Ureter (tissue), 1 donor: ENCODE measurements at regions not wholly inside any gene's neighbourhood (a gene's known extent, or its start where the extent isn't known, plus 50 kb on each side); places are given as distances from the start of the nearest gene placed in this dataset.
"Not testable (repeated sequence)": the region's sequence is repeated elsewhere in the genome, so short reads cannot be mapped to it uniquely, and the experiment has no call there.

Experiments used
- DNase-seq: peaks from one replicate; pipeline ENCODE4 v3.0.0-alpha.2; 2020; ENCODE audit warnings: low spot score
- donor health status: DM: yes; HTN: yes; CAD: no.

DNA sequence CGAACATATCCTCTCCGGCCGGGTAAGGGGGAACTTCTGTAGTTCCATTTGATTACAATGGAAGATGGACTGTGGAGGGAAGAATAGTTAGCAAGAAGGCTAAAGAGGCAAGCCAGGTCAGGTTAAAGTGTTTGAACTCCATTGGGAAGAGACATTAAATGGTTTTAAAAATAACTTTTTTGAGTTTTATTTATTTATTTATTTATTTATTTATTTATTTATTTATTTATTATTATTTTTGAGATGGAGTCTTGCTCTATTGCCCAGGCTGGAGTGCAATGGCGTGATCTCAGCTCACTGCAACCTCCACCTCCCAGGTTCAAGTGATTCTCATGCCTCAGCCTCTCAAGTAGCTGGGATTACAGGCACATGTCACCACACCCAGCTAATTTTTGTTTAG, 441.9 kb downstream of the TOX3 start:
- DNase-seq = not testable (repeated sequence)

DNA sequence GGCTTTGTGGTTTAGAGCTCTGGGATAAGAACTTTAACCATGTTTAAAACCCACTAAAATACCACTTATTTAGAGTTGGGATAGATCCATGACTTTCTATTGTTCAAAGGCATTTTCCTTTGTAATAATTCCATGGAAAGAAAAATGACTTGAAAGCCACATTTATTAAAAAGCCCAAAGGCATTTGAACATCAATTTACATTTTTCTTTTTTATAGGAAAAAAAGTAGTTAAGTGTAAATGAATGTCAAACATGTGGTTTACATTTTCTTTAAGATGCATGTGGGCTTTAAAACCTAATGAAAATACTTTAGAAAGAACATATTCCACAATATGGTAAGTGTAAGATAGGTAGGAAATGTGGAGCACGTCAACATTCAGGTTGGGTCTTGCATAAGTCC, 443.2 kb downstream of the TOX3 start:
- no peak for DNase-seq

DNA sequence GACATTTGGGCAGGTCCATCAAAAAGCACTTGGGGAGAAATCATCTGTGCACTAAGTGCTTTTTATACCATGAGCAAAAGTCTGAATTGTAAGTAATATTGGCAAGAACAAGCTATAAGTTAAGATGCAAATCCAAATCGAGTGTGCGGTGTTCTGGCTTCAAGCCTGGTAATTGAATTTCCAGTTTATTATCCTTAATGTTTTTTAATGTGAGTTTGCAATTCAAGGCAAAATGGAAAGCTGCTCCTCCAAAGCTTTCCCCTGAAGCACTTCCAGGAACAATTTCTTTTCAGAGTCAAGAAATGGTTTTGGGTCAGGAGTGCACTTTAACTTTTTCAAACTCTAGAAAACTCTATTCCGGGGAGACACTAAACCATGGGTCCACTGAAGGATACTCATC, 445.7 kb downstream of the TOX3 start:
- DNase-seq = no peak

DNA sequence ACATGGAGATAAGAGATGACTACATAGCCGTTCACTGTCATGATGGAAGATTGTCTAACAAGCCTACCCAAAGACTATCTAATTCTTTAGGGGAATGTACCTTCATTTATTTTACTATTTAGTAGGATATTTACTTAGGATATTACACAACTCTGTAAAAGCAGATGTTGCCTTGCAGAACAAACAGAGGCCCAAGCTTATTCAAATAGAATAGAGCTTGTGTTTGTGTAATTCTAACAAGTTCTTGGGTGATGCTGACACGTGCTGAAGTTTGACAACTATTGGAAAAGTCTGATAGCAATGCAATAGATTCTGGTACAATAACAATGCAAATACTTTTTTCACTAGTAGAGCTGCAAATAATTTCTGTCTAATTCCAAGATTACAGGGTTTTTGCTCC, 447.6 kb downstream of the TOX3 start:
- no peak for DNase-seq

DNA sequence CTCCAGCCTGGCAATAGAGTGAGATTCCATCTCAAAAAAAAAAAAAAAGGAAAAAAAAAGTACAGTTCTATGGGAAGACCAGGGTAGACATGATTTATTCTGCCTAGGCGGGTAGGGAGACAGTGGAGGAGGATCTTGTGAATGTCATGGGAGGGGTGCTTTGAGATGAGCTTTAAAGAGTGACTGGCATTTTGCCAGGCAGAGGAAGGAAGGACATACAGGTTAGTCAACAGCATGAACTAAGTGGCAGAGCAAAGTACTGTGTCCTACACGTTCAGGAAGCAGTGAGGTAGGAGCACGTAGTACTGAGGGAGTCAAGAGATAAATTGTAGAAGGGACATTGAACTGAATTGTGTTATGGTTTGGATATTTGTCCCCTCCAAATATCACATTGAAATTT, 451.5 kb downstream of the TOX3 start:
- DNase-seq = no peak

DNA sequence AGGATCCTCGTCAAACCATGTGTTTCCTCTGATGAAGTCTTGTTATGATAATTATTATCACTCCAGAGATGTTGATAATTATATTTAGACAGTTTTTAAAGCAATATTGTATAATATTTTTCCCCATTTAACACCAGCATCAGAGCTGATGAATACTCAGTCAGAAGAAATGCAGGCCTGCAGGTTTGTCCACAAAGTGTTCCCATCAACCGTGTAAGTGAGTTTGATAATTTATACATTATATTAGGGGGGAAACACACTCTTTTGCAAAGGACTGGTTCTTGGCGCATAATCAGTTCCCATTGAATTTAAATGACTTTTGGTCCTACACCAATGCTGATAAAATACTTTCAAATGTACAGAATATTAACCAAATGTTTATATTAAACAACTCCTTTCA, 454.8 kb downstream of the TOX3 start:
- no peak for DNase-seq

- DNase-seq = no peak
These were observed 456.9 kb downstream of the TOX3 start for GRCh38 chr16:52090080-52090479.

GRCh38 chr16:52089476-52089875, 457.5 kb downstream of the TOX3 start:
- no peak for DNase-seq

DNA sequence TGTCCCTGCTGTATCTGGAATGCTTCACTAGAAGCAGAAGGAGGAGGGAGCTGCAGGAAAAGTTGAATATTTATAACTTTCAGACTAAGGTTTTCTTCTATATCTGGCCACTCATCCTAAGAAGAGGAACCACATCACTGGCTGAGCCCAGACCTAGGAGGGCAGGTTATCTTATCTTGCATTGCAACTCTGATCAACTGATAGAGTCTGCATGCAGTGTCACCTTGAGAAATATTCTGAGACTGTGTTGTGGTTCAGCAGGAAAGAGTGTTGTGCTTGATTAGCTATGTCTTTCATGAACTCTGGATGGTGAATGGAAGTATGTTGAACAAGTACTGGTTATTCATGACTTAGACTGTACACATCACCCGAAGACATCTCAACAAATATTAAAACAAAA, 460.0 kb downstream of the TOX3 start:
- no peak for DNase-seq

GRCh38 chr16:52078716-52079655, 468.0 kb downstream of the TOX3 start:
- no peak for DNase-seq

DNA sequence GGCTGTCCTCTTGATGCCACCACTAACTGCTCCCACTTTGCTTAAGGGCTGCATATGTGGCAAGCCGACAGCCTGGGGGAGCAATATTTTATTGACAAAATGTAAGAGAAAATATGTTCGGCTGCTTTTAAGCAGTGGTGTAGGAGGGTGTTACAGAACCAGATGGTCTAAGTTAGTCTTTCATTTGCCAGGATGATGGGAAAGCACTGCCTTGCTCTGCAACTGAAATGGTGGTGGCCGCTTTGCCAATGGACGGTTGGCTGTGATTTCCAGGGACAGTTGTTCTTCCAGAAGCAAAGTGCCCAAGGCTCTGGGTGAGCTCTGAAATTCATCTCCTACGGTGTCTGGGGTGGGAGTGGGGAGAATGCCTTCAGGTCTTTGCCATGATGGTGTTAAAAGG, 469.3 kb downstream of the TOX3 start:
- DNase-seq = no peak

DNA sequence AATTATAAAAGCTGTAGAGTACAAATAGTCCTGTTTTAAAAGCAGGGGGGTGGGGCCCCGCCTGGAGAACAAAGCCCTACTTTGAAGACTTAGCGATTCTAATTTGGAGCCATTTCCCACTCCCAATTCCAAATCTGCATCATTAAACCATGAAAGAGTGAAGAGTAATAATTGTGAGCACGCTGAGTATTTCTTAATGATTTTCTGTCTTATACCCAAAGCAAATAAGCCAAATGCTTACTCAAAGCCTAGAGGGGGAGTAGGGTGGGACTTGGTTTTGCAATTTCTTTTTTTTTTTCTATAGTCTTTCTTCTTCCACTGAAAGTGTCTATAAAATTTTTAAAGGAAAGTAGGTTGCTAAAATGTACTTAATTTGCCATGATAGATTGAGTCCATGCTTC, 470.1 kb downstream of the TOX3 start:
- DNase-seq = no peak

DNA sequence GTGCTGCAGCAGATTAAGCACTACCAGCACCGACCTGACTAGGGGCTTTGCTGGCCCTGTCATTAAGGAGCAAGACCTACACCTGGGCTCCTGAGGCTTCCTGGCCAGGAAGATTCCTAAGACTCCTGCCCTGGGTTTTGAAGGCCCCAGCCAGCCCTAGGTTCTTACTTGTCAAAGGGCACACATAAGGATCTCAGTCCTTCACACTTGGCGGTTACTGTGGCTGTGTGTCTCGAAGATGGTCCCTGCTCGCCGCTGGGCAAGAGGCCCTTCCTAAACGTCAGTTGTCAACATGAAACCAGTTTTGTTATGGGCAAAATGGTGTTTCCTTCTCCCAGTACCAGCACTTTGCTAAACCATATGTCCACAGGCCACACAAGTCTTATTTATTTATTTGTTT, 470.6 kb downstream of the TOX3 start:
- no peak for DNase-seq

- DNase-seq = no peak
These were observed 472.8 kb downstream of the TOX3 start for GRCh38 chr16:52074133-52074532.

DNA sequence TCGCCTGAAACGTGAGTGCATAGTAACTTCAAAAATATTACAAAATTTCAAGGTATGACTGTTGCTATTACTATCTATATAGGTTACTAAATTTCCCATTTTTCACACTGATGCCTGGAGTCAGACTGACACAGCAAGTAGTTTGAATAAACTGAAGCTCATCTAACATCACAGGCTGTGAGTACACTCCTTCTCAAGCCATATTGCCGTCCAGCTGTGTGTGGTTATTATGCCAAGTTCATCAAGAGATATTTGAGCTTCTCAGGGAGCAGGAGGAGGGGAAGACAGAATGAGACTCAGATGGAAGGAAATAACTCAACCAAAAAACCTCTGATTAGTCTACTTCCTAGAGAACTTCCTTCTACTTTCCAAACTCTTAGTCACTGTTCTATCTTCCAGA, 473.9 kb downstream of the TOX3 start:
- no peak for DNase-seq

DNA sequence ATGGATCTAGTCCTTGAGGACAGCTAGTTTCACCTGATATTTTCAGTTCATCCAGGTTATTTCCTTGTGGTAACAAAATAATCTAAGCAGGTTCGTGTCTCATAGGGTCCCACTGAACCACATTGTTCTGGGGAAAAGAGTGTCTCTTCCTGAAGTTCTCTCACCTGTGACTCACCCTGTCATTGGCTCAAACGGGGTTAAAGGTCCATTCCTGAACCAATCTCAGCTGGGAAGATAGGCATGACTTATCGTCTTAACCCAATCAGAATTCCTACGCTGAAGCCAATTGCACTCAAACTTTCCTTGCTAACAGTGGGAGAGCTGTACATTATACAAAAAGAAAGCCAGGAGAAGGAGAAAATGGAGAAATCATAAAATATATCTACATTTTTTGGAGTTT, 475.8 kb downstream of the TOX3 start:
- no peak for DNase-seq

DNA sequence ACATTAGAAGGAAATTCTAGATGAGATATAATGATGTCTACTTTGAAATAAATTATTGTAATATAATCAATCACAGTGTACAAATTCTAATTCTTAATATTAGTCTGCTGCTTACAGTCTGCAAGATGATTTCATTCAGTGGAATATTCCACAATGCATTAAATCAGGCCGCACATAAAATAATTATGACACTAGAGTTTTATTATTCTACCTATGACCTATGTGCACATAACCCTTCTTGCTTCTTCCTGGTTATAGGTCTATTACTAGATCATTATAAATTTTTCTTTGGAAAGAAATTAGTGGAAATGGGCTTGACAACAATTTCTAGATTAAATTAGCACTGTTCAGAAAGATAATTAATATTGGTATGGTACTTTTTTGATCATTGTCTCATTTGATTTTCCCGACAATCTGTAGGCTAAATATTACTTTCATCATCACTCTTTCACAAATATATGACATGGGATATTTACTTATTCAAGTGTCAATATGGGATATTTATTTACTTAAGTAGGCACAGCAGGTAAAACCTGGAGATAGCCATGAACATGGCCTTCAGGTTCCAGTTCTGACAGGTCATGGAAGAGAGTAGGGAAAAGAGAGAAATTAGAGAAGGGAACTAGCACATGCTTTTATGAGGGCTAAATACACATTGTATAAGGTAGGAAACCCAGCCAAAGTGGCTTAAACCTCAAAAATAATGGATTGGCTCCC, 476.4 kb downstream of the TOX3 start:
- DNase-seq = no peak

DNA sequence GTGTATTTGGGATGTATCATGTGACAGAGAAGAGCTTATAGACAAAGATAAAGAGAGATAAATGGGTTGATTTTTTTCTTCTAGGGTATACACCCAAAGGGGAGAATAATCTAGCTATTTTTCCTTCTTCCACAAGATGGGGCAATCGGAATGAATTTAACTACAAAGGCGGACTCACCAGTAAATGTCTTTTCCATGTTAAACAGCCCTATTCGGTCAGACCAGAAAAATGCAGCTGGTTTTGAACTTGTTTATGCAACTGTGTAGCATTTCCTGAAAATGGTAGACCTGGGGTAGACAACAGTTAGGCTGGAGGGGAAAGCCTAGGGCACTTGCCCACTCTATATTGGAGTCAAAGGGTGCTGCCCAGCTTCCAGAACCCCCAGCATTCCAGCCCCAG, 477.1 kb downstream of the TOX3 start:
- no peak for DNase-seq

GRCh38 chr16:52068447-52069074, 478.4 kb downstream of the TOX3 start:
- no peak for DNase-seq

DNA sequence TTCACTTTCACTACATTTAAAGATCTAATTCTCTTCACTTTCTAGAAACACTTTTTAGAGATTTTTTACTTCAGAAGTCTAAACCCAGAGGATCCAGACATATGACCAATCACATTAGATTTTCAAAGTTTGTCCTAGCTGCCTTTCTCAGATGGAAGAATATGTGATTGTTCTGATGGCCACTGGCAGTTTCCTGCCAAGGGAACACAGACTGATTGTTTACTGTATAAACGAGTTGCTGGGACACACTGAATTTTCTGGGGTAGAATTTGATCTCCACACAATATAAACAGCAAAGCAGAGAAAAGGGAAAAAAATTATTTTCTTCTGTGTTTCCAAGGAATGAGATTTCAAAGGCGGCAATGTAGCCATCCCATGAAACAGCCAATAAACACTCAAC, 480.0 kb downstream of the TOX3 start:
- no peak for DNase-seq

DNA sequence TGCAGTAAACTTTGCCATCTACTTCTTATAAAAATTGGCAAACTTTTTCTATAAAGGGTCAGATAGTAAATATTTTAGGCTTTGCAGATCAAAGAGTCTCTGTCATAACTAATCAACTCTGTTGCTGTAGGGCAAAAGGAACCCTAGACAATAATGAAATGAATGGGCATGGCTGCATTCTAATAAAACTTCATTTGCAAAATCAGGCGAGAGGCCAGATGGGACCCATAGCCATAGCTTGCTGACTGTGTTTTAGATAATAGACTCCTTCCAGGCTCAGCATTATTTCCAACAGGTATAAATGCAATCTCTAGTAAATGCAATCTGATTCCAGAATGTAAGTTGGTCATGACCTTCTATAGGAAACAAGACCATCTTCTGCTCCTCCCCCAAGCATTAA, 490.7 kb downstream of the TOX3 start:
- DNase-seq = no peak

DNA sequence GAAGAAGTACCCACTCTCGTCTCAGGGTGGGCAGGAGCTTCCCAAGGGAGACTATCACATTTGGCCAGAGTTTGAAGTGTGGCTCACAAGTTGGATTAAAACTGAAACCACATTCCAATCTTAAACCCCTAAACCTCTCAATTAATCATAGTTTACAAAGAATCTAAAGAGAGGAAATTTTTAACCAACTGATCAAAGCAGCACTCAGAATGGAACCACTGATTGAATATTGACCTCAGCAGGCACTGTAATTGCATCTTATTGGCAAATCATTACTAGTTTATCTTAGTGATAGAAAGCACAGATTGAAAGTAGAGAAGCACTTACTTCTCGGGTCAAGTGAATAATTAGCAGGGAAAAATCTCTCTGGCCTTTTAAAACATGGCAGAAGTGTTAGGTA, 491.6 kb downstream of the TOX3 start:
- DNase-seq = no peak

DNA sequence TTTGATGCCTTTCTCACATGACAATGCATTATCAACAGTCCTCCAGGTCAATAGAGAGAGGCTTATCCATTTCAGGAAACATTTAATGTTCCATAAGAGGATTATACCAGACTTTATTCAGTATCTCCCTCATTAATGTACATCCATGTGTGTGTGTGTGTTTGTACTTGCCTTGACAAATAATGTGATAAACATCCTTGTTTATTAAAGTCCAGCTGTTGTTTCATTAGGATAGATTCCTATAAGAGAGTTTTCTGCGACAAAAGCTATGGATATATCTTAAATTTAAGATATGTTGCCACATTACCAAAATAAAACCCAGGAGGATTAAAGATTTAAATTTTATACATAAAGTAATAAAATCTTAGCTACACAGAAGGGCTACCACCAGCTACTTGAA, 492.6 kb downstream of the TOX3 start:
- DNase-seq = no peak
